ENCODE measurements at regions not wholly inside any gene's neighbourhood (a gene's known extent, or its start where the extent isn't known, plus 50 kb on each side); places are given as distances from the start of the nearest gene placed in this dataset.

DNA sequence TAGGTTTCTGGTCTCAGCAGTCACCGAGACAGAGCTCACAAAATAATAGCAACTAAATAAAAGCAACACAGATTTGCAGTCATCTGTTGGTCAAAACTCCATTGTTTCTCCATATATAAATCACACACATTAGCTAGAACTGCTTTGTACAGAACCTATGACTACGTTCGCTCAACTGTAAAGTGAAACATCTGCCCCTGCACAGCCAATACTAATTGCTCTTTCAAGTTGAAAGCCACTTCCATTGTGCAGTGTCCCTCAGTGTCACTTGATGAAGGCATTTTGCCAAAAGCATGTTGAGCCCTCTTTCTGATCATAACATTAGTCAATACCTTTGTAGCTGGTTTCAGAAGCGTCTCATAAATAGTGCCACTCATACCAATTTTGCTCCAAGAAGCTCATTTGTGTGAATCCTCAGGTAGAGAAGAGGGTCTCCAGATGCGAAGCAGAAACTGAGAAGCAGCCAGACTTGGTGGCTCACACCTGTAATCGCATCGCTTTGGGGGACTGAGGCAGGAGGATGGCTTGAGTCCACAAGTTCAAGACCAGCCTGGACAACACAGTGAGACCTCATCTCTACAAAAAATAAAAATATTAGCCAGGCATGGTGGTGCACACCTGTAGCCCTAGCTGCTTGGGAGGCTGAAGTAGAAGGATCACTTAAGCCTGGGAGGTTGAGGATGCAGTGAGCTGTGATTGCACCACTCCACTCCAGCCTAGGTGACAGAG, 68.9 kb downstream of the PERP start:
- TF ChIP-seq POLR2AphosphoS5 (IDR thresholded peaks at IDR 0.05) (no peak), POLR2A (IDR thresholded peaks at IDR 0.05) (no peak)
- TF ChIP-seq, protein P1, sequence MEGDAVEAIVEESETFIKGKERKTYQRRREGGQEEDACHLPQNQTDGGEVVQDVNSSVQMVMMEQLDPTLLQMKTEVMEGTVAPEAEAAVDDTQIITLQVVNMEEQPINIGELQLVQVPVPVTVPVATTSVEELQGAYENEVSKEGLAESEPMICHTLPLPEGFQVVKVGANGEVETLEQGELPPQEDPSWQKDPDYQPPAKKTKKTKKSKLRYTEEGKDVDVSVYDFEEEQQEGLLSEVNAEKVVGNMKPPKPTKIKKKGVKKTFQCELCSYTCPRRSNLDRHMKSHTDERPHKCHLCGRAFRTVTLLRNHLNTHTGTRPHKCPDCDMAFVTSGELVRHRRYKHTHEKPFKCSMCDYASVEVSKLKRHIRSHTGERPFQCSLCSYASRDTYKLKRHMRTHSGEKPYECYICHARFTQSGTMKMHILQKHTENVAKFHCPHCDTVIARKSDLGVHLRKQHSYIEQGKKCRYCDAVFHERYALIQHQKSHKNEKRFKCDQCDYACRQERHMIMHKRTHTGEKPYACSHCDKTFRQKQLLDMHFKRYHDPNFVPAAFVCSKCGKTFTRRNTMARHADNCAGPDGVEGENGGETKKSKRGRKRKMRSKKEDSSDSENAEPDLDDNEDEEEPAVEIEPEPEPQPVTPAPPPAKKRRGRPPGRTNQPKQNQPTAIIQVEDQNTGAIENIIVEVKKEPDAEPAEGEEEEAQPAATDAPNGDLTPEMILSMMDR (IDR thresholded peaks at IDR 0.05) = no peak
- no peaks in the 10 kb centered on the region for H3K4me1 ChIP-seq
- intact Hi-C loops (cut with DNase I; ENCODE audit: low total_unique reads) = no loop called here
- no peaks in the 10 kb centered on the region for H3K36me3 ChIP-seq
- no peak overlapping the region for H3K4me3 ChIP-seq
- no peak overlapping the region for H3K27ac ChIP-seq
- H3K27me3 ChIP-seq = no peaks in the 10 kb centered on the region
- no peaks in the 10 kb centered on the region for H3K9me3 ChIP-seq
- no peak for DNase-seq (ENCODE audit: low spot score in 2 of 2)

Measured in breast epithelium (tissue), 4 donors.